ENCODE measurements at regions not wholly inside any gene's neighbourhood (a gene's known extent, or its start where the extent isn't known, plus 50 kb on each side); places are given as distances from the start of the nearest gene placed in this dataset.
"Not testable (repeated sequence)": the region's sequence is repeated elsewhere in the genome, so short reads cannot be mapped to it uniquely, and the experiment has no call there.

DNA sequence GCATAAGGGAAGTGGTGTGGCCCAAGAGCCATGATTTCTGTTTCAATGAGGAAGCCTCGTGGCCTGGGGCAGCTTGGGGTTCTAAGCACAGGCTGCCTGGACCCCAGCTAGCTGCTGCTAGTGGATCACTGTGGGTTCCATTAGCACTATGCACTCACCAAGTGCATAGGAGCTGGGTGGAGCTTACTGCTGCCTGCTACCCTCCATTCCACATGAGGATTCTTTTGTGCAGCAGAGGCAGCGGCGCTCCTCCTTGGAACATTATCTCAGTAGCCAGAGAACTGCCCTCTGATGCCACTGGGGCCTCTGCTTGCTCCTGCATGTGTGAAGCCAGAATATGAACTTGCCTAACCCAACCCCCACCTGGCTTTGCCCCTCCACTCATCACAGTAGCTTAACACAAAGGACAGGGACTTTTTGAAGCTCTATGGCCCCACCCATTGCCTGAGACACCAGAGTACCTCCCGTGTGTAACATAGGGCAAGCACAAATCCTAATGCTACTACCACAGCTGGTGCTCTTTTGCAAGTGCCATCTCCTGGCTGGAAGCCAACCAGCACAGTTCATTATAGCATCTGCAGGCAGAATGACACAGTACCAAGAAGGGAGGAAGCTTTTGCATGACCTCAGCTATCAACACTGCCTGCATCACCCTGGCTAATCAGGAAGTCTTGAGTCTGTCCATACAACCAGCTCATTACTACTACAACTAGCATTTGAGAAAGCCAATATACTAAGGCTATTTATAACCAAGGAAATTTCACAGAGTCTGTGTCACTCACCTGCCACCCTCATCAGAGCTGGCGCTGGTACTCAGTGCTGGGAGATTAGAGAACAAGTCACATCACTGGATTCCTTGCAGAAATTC lies 297.0 kb upstream of the GULP1 start:
- DNase-seq (ENCODE audit: low read depth), result no peak

DNA sequence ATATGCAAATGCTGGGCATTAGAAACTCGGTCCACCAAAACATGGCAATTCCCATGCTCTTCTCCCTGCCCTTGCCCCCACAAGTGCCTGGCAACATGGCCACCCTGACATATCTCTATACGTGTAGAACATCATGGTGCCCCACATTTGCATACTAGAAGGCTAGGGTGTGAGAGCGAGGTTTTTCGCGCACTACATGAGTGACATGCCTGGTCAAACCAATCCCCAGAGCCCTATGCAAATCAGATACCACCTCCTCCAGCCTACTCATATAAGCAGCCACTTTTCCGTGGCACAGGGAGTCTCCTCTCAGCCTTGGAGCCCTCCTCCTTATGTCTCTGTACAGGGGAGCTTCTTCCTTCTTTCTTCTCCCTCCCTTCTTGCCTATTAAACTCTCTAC lies 296.1 kb upstream of the GULP1 start:
- DNase-seq (ENCODE audit: low read depth), result no peak

DNA sequence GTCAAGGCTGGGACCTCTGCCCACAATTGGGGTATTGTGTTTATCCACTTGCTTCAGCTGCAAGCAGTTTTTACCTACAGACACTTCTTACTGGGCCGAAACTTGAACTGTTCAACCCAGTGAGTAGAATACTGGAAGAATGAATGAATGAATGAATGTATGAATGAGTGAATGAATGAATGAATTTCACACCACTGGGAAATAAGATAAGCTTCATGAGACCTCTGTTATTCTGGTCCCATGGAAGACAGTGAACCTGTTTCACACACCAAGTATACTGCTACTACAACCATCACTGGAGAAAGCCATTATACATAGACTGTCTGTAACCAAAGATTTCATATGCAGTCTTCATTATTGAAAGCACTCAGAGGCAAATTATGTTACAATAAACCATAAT lies 295.0 kb upstream of the GULP1 start:
- DNase-seq (ENCODE audit: low read depth), result no peak

DNA sequence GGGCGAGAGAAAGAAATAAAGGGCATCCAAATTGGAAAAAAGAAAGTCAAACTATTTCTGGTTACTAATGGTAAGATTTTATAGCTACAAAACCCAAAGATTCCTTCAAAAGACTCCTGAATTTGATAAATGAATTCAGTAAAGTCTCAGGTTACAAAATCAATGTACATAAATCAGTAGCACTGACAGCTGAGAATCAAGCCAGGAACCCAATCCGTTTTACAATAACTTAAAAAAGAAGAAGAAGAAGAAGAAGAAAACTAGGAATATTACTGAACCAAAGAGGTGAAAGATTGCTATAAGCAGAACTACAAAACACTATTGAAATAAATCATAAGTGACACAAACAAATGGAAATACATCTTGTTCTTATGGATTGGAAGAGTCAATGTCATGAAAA lies 291.5 kb upstream of the GULP1 start:
- no peak for DNase-seq (ENCODE audit: low read depth)

DNA sequence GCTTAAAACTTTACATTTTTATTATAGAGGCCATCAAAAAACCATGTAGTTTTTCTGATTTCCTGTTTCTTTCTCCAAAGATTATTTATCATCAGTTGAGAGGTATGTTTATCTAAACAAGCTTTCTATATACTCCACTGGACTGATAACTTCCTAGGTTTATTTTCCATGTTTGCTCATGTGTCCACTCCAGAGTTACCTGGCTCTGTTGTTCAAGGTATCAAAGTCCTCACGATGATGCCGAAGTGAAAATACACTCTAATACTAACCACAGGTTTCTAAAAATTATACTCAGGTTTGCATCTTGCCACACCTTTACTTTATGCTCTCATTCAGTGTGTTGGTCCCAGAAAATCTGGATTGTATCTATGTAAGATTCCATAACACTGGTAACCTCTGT lies 287.9 kb upstream of the GULP1 start:
- DNase-seq (ENCODE audit: low read depth), result no peak

DNA sequence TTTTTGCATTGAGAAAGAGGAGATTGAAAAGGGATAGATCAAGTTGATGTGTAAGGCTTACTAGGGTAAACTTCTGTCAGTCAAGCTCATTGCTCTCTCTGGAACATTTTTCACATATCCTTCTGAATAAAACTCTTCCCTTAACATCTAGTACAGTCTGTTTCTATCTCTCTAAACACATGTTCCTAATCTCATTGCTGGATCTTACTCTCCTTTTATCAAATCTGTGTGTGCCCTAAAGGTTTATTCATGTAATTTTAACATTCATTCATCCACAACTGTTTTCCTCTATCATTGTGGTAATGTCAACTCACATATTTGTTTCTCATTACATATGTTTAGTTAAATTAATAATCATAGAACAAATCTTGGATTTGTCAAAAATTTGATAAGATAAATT lies 277.9 kb upstream of the GULP1 start:
- DNase-seq (ENCODE audit: low read depth), result no peak

DNA sequence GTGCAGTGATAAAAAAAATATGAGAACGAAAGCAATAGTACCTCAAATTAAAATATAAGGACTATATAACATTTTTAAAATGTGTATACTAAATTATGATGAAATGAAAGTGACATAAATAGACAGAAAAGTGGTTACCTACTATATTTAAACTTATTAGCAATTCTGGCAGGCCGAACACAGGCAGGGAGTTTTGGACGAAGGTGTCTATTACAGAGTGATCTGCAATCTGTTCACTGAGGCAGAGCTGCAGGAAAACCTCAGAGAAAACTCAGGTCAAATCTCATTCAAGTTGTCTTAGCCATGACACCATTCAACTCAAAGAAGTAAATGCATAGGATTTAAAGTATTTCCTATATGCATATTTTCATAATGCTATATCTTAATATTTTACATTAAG lies 274.8 kb upstream of the GULP1 start:
- no peak for DNase-seq (ENCODE audit: low read depth)

DNA sequence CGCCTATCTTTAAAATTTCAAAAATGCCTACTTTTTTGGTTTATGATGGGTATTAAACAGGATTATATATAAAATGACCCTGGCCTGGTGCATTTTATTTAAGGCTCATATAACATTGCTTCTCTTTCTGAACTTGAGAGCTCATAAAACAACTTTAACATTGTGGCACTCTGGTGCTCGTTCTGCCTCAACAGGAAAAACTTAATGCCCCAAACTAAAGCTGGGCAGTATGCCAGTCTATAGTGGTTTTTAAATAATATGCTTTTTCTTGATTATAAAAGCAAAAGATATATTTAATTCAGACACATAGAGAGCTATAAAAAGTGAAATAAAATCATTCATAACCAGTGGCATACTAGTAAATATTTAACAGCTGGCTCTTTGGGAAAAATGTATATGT lies 269.3 kb upstream of the GULP1 start:
- DNase-seq (ENCODE audit: low read depth), result no peak

DNA sequence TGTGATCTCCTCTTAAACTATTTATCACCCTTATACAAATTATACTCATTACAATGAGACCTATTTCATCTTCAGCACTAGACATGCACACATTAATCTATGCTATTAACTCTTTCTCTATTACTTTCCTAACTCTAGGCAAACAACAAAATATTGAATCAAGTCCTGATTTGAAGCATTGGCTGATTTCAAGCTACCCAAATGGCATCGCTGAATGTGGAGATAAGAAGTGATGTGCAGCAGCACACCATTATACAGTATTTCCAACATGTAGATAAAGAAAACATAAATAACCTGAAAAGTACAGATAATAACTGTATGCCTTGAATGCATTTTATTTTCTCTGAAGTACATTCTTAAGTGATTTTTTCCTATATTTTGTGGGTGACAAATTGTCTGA lies 268.6 kb upstream of the GULP1 start:
- DNase-seq (ENCODE audit: low read depth), result no peak

DNA sequence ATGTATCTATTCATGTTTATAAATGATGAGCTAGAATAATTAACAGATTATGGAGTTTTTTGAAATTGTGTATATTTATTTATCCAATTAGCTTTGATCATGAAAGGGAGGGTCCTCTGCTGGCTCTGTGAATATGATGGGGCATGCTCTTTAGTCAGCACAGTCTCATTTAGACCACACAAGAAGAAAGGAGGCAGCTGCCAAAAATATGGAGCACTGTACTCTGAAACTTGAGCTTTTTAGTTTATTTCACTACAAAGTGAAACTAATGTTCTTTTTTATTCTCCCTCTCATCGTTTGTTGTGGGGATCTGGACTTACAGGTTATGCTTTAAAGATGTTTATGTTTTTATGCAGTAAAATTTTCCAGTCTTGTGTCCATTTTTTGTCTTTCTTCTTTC lies 266.9 kb upstream of the GULP1 start:
- DNase-seq (ENCODE audit: low read depth), result no peak

DNA sequence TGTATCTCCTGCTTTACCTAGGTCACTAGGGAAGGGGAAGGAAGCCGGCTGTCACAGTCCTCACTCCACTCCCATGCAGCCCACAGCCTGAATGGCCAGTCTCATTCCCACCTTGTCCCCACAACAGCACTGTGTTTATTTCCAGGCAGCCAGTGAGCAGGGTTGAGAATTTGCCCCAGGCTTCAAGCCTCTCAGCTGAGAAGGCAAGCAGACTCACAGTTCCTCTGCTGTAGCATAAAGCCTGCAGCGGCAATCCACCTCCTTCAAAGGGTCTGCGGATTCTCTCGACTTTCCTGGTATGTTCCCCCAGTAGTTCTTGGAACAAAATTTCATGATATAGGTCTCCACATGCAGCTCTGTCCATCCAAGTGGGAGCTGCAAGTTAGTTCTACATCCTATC lies 262.9 kb upstream of the GULP1 start:
- DNase-seq (ENCODE audit: low read depth), result no peak

DNA sequence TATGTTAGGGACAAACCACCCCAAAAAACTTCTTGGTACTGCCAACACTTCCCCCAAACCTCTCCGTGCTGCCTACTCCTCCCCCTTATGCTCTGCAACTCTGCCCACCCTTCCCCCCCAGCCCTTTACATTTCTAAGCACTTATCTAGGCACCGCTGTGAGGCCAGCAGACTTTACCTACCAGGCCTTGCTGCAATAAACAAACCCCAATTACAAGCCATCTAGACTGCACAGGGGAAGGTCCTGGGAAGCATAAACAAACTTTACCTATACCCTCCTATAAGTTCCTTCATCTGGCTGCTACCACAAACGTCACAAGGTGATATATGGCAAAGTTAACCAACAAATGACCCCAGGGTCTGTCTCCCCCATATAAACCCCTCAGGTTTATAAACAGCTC lies 259.4 kb upstream of the GULP1 start:
- DNase-seq (ENCODE audit: low read depth), result no peak

DNA sequence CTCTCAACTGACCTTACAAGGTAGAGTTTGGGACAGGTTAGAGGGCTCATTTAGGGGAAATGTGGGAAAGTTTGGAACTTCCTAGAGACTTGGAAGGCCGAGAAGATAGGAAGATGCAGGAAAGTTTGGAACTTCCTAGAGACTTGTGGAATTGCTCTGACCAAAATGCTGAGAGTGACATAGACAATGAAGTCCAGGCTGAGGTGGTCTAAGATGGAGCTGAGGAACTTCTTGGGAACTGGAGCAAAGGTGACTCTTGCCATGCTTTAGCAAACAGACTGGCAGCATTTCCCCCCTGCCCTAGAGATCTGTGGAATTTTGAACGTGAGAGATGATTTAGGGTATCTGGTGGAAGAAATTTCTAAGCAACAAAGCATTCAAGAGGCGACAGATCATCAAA lies 258.9 kb upstream of the GULP1 start:
- DNase-seq (ENCODE audit: low read depth), result no peak

DNA sequence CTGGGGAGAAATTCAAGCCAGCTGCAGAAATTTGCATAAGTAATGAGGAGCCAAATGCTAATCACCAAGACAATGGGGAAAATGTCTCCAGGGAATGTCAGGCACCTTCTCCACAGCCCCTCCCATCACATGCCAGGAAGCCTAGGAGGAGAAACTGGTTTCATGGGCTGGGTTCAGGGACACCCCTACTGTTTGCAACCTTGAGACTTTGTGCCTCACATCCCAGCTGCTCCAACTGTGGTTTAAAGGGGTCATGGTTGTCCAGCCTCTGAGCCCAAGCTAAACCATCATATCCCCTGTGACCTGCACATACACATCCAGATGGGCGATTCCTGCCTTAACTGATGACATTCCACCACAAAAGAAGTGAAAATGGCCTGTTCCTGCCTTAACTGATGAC lies 258.4 kb upstream of the GULP1 start:
- DNase-seq (ENCODE audit: low read depth), result not testable (repeated sequence)

DNA sequence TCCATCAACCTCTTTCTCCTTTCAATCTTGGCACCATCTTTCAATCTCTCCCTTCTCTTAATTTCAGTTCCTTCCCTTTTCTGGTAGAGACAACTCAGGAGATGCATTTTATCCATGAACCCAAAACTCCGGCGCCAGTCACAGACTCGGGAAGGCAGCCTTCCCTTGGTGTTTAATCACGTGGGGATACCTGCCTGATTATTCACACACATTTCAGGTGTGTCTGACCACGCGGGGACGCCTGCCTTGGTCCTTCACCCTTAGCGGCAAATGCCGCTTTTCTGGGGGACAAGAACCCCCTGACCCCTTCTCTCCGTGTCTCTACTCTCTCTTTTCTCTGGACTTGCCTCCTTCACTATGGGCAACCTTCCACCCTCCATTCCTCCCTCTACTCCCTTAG lies 257.6 kb upstream of the GULP1 start:
- DNase-seq (ENCODE audit: low read depth), result not testable (repeated sequence)

DNA sequence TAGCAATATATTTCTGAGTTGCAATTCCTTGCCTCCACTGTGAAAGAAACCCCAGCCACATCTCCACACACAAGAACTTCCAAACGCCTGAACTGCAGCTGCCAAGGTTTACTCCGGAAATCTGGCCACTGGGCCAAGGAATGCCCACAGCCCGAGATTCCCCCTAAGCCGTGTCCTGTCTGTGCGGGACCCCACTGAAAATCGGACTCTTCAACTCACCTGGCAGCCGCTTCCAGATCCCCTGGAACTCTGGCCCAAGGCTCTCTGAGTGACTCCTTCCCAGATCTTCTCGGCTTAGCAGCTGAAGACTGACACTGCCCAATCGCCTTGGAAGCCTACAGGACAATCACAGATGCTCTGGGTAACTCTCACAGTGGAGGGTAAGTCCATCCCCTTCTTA lies 256.3 kb upstream of the GULP1 start:
- not testable (repeated sequence) for DNase-seq (ENCODE audit: low read depth)

DNA sequence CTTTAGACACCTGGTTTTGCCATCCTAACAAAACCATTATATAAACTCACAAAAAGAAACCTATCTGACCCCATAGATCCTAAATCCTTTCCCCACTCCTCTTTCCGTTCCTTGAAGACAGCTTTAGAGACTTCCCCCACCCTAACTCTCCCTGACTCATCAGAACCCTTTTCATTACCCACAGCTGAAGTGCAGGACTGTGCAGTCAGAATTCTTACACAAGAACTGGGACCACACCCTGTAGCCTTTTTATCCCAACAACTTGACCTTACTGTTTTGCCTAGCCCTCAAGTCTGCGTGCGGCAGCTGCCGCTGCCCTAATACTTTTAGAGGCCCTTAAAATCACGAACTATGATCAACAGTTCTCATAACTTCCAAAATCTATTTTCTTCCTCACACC lies 254.9 kb upstream of the GULP1 start:
- DNase-seq (ENCODE audit: low read depth), result not testable (repeated sequence)

DNA sequence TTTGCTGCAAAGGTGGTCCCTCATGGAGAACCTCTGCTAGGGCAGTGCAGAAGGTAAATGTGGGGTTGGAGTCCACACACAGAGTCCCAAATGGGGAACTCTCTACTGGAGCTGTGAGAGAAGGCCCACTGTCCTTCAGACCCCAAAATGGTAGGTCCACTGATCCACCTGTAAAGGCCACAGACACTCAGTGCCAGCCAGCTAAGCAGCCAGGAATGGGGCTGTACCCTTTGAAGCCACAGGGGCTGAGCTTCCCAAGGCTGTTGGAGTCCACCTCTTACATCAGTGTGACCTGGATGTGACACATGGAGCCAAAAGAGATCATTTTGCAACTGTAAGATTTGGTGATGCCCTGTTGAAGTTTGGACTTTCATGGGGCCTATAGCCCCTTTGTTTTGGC lies 252.4 kb upstream of the GULP1 start:
- DNase-seq (ENCODE audit: low read depth), result no peak

DNA sequence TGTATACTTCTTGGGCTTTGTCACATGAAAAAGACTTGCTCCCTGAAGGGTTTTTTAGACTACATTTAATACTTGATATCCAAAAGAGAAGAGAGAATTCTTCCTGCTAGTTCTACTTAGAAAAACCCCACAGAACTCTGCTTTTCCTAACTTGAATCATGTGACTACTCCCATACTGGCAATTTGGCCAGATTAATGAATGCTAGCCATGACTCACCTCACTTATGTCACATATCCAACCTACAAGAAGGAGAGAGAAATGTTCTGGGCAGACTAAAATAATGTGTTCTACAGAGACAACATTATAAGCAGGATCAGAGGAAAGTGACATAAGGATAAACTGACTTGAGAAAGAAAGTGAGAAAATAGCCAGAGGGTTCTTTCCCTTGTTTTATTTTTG lies 249.3 kb upstream of the GULP1 start:
- DNase-seq (ENCODE audit: low read depth), result peak; percentile 31

DNA sequence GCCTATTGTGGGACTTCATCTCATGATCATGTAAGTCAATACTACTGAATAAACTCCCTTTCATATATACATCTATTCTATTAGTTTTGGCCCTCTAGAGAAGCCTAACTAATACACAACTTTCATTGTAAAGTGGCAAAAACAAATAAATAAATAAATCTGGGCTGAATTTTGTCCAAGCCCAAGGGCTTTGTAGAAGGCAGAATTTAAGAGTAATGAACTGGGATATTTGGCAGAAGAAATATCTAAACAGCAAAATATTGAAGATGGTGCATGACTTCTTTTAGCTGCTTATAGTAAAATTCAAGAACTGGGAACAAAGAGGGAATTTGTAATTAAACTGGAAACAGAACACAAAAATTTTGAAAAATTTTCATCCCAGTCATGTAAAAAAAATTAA lies 246.7 kb upstream of the GULP1 start:
- no peak for DNase-seq (ENCODE audit: low read depth)

DNA sequence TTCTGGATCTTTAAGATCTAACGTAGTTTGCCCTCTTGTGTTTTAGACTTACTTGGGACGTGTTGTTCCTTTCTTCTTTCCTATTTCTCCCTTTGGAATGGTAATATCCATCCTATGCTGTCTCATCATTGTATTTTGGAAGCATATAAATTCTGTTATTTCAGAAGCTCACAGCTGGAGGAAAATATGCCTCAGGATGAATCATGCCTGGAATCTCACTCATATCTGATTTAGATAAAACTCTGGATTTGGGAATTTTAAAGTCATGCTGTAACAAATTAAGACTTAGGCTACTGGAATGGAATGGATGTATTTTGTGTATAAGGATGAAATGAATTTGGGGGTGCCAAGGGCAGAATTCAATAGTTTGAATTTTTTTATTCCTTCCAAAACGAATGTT lies 245.2 kb upstream of the GULP1 start:
- no peak for DNase-seq (ENCODE audit: low read depth)

DNA sequence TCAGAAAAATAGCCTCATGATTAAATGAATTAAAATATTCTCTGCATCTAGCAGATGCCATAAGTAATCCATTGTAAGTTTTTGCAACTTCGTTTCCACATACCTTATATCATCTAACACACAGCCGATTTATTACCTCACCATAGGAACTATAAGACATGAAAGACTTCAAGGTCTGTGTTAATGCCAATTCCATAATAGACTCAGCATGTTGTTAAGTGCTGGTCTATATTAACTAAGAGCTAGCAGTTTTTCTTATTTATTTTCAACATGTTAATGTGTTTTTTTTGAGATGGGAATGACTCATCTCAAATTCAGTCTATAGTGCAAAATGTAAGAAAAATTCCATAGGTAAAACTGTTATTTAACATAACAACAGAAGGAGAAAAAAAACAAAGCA lies 243.9 kb upstream of the GULP1 start:
- no peak for DNase-seq (ENCODE audit: low read depth)

DNA sequence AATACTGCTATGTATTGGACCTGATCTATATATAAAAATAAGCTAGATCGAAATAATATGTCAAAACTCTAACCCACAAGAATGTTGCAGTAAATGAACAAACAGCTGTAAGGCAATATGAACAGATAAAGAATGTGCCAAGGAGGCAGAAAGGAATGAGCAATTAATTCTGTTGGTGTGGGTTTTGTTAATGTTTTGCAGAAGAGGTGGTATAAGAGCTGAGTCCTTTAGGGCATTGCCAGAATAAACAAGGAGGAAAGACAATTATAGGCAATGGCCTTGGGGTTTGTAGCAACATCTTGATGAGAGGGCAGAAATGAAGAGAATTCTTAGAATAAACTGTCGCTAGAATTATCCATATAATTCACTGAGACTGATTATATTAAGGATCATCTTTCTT lies 240.9 kb upstream of the GULP1 start:
- DNase-seq (ENCODE audit: low read depth), result no peak

DNA sequence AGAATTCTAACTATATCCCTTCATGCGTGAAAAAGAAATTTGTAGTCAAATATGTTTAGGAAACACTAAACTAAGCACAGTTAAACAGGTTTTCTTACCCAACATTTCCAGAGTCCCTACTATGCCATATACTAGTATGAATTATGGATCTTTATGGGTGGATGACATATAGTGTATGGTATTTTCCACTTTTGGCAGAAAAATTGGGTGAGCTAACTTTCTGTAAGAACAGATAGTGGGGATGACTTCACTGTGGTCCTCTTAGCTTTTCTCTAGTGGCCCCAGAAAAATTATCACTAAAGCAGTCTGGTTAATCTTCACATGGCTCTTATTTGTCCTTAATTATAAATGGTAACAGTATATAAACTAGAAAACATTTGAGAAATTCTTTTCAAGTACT lies 240.0 kb upstream of the GULP1 start:
- no peak for DNase-seq (ENCODE audit: low read depth)
